ENCODE measurements at regions not wholly inside any gene's neighbourhood (a gene's known extent, or its start where the extent isn't known, plus 50 kb on each side); places are given as distances from the start of the nearest gene placed in this dataset.

GRCh38 chr22:46079093-46079860, 71.0 kb upstream of the PPARA start:
- FAIRE-seq: no peak

DNA sequence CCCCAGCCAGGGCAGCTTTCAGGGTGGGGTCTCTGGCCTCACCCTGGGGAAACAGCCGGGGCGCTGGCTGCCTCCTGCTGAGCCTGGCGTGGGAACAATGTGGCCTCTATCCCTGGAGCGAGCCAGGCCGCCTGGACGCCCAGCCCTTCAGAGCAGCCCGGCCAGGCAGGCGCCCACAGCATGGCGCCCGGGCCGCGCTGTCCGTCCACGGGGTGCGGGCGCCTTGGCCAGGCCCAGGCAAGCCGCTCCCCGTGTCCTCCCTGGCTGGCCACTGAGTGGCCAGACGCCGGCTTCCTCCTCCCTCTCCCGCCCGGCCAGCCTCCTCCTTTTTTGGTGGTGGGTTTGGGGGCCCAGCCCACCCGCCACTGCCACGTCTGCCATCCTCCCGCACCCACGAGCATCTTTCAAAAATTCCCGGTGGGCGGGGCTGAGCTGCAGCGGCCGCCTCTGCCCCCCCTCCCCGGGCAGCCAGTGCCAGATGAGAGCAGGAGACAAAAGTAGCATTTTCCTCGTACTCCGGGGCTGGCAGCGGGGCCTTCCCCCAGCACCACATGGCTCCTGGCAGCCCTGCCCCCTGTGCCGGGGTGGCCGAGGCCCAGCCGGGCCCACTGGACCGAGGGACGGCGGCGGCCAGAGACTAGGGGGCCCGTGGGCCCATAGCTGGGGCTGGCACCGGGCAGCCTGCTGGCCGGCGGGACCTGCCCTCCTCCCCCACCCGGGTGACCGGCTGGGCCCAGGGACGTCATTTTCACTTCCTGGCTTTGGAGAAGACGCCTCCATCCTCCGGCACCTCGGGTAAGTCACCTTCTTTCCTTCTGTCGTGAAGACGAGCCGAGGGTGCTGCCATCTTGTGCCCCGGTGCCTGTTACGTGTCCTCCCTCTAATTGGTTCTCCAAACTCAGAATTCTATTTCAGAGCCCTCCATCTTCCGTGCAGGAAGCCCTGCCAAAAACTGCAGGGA, 70.2 kb upstream of the PPARA start:
- no peak for FAIRE-seq

GRCh38 chr22:46081036-46081830, 69.1 kb upstream of the PPARA start:
- no peak for FAIRE-seq

DNA sequence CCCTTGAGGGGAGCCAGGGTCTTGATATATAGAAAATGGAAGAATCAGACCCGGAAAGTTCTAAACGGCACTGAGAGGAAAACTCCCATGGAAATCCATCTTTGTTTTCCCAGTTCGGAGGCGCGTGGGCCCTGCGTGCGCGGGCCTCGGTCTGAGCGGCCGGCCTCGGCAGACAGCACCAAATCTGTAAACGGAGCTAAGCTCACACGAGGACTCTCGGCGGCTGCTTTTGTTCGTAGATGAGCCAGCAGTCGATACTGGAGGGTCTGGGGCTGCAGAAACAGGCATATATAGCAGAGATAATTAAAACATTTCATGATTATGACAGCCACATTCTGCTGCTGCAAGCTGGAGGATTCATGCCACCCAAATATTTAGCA, 68.5 kb upstream of the PPARA start:
- no peak for FAIRE-seq

DNA sequence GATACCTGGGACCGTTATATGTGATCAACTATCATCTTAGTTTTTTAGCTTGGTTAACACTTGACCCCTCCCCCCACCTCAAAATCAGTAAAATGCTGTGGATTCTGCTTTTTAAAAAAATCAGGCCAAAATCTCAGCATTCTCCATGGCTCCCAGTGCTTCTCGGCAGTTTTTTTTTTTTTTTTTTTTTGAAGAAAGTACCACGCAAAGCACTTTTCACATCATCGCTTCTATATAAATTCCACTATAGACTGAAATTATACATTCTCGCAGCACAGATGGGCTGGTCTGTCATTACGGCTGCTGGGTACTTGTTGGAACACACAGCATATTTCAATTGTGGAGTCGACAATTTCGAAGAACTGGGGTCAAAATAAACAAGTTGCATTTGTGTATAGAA, 67.7 kb upstream of the PPARA start:
- FAIRE-seq: no peak

GRCh38 chr22:46083383-46084350, 66.7 kb upstream of the PPARA start:
- FAIRE-seq: no peak

DNA sequence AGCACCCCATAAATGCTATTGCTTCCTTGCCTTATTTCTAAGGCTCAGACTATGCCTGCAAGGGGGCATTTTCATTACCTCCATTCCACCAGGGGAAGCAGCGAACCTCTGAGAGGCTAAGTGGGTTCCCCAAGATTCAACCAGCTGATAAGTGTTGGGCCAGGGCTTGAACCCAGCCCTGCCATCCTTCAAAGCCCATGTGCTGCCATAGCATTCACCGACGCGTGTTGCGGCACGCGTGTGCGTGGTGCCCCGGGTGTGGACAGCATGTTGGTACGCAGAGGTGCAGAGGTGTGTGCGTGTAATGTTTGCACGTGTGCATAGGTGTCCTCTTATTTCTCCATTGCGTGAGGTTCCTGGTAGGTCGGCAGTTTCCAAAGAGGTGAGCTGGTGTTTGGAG, 66.0 kb upstream of the PPARA start:
- FAIRE-seq: no peak

- no peak for FAIRE-seq
Observed at GRCh38 chr22:46084943-46085827, 65.1 kb upstream of the PPARA start.

- no peak for FAIRE-seq
Observed at GRCh38 chr22:46085828-46086576, 64.3 kb upstream of the PPARA start.

- no peak for FAIRE-seq
Observed at GRCh38 chr22:46086577-46087335, 63.6 kb upstream of the PPARA start.

GRCh38 chr22:46087336-46087690, 63.0 kb upstream of the PPARA start:
- no peak for FAIRE-seq

DNA sequence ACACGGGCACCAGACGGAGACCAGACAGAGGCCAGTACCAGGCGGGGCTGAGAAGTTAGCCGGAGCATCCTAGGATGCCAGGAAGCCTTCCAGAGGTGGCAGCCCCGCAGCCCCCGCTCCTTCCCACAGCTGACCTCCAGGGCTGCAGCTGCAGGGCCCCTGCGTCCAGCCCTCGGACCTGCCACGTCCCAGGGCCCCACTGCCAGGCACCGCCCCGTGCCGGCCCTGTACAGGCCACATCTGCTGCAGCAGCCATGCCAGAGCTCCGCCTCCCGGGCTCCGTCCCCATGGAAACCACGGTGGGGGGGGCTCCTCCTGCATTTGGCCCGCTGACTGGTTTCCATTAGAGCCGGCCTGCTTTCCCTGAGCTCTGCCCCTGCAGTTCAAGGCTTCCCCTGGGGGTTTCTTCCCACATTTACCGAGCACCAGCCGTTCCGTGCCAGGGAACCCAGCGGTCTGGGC, 62.5 kb upstream of the PPARA start:
- no peak for FAIRE-seq

DNA sequence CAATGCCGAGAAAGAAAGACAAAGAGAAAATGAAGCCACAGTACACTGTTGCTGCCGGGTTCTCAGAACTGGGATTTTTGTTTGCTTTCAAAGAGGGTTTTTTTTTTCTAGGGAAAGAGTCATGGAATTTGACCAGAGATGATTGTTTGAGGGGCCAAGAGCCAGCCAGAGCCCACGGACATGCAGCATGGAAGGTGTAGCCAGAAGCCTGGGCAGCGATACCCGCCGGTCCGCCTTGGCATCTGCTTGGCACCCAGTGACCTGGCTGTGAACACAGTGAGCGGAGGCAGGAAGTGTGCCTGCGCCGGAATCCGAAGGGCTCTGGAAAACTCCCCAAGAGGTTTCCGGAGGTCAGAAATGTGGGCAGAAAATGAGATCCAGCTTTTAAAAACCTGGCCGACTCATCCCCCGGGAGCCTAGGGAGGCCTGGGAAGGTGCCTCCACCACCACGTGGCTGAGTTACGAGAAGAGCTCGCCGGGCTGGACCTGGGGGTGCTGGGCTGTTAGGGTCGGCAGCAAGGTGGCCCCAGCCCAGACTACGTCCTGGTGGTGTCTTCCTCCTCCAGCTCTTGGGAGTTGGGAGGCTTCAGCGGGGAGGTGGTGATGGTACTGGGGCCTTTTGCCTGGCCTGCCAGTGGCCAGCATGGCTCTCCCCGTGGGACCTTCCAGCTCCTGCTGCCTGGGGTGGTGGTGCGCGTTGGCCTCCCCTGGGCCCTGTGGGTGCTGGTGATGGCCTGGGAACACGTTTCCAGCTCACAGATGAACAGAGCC, 61.6 kb upstream of the PPARA start:
- FAIRE-seq: no peak

- FAIRE-seq: no peak
Observed at GRCh38 chr22:46089426-46090035, 60.8 kb upstream of the PPARA start.

DNA sequence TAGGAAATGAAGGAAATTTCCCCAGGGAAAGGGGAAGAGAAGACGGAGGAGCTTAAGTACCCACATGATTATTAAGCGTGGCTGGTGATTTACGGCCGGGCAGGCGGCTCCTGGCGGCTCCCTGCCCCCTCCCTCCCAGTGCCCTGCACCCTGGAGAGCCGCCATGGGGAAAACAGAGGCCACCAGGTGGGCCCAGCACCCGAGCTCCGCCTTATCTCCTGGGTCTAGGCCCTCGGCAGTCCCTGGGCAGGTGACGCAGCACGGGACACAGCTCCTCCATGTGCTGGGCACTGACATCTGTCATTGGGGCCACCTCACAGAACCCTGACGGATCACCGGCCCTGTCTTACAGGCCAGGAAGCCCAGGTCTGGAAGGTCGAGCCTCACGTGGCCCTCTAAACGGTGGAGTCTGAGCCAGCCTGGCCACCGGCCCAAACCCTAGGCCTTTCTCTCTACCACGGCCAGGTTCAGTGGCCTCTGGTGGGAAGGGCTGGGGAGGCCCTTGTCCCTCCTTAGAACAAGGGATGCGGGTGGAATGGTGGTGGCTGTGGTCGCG, 60.2 kb upstream of the PPARA start:
- no peak for FAIRE-seq

- no peak for FAIRE-seq
Observed at GRCh38 chr22:46090631-46091201, 59.6 kb upstream of the PPARA start.

DNA sequence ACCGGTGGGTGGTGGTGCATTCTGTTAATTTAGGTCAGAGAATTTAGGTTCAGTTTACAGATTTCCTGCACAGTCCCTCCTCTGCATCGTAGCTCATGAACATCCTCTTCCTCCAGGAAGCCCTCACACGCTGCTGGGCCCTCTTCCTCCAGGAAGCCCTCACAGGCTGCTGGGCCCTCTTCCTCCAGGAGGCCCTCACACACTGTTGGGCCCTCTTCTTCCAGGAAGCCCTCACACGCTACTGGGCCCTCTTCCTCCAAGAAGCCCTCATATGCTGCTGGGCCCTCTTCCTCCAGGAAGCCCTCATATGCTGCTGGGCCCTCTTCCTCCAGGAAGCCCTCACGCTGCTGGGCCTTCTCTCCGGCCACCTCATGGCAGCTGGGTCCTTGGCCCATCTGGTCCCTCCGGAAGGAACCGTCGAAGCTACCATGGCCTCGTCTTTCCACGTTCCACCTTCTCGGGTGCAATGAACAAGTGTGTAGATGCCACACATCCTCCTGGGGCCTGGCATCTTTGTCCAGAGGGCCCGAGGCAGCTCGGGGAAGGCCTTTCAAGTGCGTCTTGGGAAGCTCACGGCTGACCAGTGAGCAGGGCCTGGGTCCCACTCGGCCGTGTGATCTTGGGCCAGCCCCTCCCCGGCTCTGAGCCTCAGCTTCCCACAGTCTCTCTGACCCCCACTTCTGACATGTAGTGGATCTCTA, 58.9 kb upstream of the PPARA start:
- no peak for FAIRE-seq
